Hepatocyte (in vitro differentiated cells): ENCODE measurements at regions not wholly inside any gene's neighbourhood (a gene's known extent, or its start where the extent isn't known, plus 50 kb on each side); places are given as distances from the start of the nearest gene placed in this dataset.

Experiments
- EZH2 ChIP-seq: fragments of 200-600 bp; sonication (generic); IDR thresholded peaks from 2 replicates; pipeline ENCODE4 v1.6.1; 2016; ENCODE audit warnings: antibody characterized with exemption, mild to moderate bottlenecking, borderline replicate concordance
- EZH2phosphoT487 ChIP-seq: fragments of 200-600 bp; sonication (generic); IDR thresholded peaks from one replicate; pipeline ENCODE4 v1.6.1; 2018; ENCODE audit warnings: antibody characterized with exemption, mild to moderate bottlenecking, low read depth, moderate library complexity; ENCODE audit not compliant: unreplicated experiment, severe bottlenecking
- TF ChIP-seq, protein P1 (sequence below): fragments of 200-600 bp; sonication (generic); IDR thresholded peaks from 2 replicates; pipeline ENCODE4 v1.5.1; 2016; ENCODE audit warnings: antibody characterized with exemption, mild to moderate bottlenecking; ENCODE audit not compliant: poor library complexity

DNA sequence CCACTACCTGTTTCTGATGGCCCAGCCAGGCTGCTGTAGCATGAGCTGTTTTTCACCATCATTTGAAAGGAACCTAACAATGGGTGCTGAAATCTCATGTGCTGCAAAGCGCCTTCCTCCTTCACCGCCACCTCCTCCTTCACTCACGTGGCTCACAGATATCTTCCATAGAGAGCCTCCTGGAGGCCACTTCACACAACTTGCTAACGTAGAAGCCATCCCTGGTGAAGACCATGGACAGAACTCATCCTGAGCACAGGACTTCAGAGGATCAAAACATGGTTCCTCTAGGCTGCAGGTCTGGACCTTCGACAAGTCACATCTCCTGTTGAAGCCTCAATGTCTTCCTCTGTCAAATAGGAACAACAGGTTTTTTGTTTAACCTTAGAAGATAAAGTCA is 155.5 kb upstream of the RAD23B start:
- TF ChIP-seq, protein P1, sequence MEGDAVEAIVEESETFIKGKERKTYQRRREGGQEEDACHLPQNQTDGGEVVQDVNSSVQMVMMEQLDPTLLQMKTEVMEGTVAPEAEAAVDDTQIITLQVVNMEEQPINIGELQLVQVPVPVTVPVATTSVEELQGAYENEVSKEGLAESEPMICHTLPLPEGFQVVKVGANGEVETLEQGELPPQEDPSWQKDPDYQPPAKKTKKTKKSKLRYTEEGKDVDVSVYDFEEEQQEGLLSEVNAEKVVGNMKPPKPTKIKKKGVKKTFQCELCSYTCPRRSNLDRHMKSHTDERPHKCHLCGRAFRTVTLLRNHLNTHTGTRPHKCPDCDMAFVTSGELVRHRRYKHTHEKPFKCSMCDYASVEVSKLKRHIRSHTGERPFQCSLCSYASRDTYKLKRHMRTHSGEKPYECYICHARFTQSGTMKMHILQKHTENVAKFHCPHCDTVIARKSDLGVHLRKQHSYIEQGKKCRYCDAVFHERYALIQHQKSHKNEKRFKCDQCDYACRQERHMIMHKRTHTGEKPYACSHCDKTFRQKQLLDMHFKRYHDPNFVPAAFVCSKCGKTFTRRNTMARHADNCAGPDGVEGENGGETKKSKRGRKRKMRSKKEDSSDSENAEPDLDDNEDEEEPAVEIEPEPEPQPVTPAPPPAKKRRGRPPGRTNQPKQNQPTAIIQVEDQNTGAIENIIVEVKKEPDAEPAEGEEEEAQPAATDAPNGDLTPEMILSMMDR: no peak
- no peak for TF ChIP-seq EZH2phosphoT487
- TF ChIP-seq EZH2: no peak
